Activated naive CD4-positive, alpha-beta T cell treated with anti-CD3 and anti-CD28 coated beads, Interleukin-2, amount 50 U/mL, for 72 hours (primary cell): ENCODE measurements at regions not wholly inside any gene's neighbourhood (a gene's known extent, or its start where the extent isn't known, plus 50 kb on each side); places are given as distances from the start of the nearest gene placed in this dataset.

Experiments
- ATAC-seq, 2 donors: fragments of 150-1000 bp; cut with Tn5 transposase; 2 replicates each; pipeline ENCODE4 v1.10.0; 2021; ENCODE audit warnings: mild to moderate bottlenecking in 2 of 2, moderate library complexity in 2 of 2
- DNase-seq, 2 donors: peaks; one replicate each; pipeline ENCODE4 v3.0.0; 2021 to 2022; ENCODE audit warnings: low spot score in 2 of 2
- H3K27ac Mint-ChIP-seq, 2 donors: one replicate each; pipeline ENCODE4 v1.8.0; 2022; ENCODE audit warnings: mild to moderate bottlenecking in 2 of 2, mixed read lengths in 2 of 2
- H3K36me3 Mint-ChIP-seq, 2 donors: one replicate each; pipeline ENCODE4 v1.8.0; 2022; ENCODE audit warnings: mixed read lengths in 2 of 2
- H3K9me3 Mint-ChIP-seq, 2 donors: one replicate each; pipeline ENCODE4 v1.8.0; 2022; ENCODE audit warnings: mixed read lengths in 2 of 2

- H3K36me3 Mint-ChIP-seq, result no peaks in the 10 kb centered on the region
- DNase-seq (no peak), ATAC-seq (no peak)
- H3K27ac Mint-ChIP-seq, result no peak overlapping the region
- H3K9me3 Mint-ChIP-seq, result peaks cover 0 to 3% of the 10 kb centered on the region in 2 donors
Measured at GRCh38 chr12:18970603-18971002, 158.9 kb upstream of the PLEKHA5 start.

DNA sequence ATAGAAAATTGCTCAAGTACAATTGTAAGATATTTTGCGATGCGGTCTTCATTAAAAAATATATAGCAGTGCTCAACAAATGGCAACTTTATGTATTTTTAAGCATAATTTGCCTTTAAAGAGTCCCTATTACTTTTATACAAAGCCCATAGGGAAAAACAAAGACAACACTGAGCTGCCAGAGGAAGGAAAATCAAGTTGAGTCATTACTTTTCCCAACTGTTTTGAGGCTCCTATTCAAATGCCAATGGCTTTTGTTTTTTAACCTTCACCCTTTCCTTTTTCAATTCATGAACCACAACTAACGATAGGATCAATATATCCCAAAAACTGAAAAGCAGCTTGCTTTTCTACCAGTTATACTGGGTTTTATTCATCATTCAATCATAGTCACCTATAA is 157.6 kb upstream of the PLEKHA5 start:
- Mint-ChIP-seq H3K36me3 (peaks cover 0 to under 1% of the 10 kb centered on the region in 2 donors), H3K9me3 (peaks cover 3 to 12% of the 10 kb centered on the region in 2 donors), H3K27ac (no peak overlapping the region)
- DNase-seq (no peak), ATAC-seq (no peak)

- Mint-ChIP-seq H3K27ac (no peak overlapping the region), H3K36me3 (peaks cover 0 to 7% of the 10 kb centered on the region in 2 donors), H3K9me3 (peaks cover 20 to 23% of the 10 kb centered on the region in 2 donors)
- ATAC-seq, result no peak
- no peak for DNase-seq
Measured at GRCh38 chr12:18975933-18976332, 153.6 kb upstream of the PLEKHA5 start.

DNA sequence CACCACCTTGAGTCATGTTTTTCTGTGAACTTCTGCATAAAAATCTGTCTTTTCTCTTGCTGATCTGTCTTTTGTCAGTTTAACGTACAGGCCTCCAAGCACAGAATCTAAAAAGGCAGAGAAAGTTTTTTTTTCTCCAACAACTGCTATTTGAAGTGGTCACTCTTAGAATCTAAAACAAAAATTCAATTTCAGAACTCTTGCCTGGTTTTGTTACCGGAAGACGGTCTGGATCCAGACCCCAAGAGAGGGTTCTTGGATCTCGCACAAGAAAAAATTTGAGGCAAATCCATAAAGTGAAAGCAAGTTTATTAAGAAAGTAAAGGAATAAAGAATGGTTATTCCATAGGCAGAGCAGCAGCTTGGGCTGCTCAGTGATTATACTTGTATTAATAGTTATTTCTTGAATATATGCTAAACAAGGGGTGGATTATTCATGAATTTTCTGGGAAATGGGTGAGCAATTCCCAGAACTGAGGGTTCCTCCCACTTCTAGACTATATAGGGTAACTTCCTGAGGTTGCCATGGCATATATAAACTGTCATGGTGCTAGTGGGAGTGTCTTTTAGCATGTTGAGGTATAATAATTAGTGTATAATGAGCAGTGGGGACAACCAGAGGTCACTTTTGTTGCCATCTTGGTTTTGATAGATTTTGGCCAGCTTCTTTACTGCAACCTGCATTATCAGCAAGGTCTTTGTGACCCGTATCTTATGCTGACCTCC is 150.0 kb upstream of the PLEKHA5 start:
- DNase-seq, result no peak
- peaks cover 20 to 26% of the 10 kb centered on the region in 2 donors for H3K9me3 Mint-ChIP-seq
- H3K36me3 Mint-ChIP-seq, result peaks cover 0 to 7% of the 10 kb centered on the region in 2 donors
- no peak overlapping the region for H3K27ac Mint-ChIP-seq
- ATAC-seq, result no peak

DNA sequence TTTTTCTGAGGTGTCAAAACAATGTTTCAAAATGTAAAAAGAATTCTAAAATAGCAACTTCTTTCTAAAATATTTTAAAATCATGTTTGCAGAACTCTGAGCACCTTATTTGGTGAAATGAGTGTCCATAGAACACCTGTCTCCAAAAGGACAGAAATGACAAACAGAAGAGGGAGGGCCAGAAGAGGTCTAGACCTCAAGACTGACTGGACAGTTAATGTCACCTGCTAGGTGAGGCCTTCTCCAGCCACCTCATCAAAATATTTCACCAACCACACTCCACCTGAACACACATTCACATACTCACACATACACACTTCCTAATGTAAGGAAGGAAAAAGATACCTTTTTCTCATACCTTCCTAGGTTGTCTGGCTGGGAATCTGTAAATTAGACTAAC is 147.8 kb upstream of the PLEKHA5 start:
- Mint-ChIP-seq H3K9me3 (peaks cover 19% of the 10 kb centered on the region in 2 donors), H3K27ac (no peak overlapping the region), H3K36me3 (peaks cover 0 to 7% of the 10 kb centered on the region in 2 donors)
- DNase-seq (no peak), ATAC-seq (no peak)

GRCh38 chr12:18982226-18982949 is 147.1 kb upstream of the PLEKHA5 start:
- peaks cover 13% of the 10 kb centered on the region in 2 donors for H3K9me3 Mint-ChIP-seq
- H3K36me3 Mint-ChIP-seq, result peaks cover 0 to 2% of the 10 kb centered on the region in 2 donors
- H3K27ac Mint-ChIP-seq, result no peak overlapping the region
- no peak for ATAC-seq
- DNase-seq, result no peak

- ATAC-seq (no peak), DNase-seq (no peak)
- H3K9me3 Mint-ChIP-seq, result peaks cover 4 to 5% of the 10 kb centered on the region in 2 donors
- no peak overlapping the region for H3K27ac Mint-ChIP-seq
- no peaks in the 10 kb centered on the region for H3K36me3 Mint-ChIP-seq
Measured at GRCh38 chr12:18983854-18984253, 145.7 kb upstream of the PLEKHA5 start.

- no peaks in the 10 kb centered on the region for H3K36me3 Mint-ChIP-seq
- DNase-seq (no peak), ATAC-seq (no peak)
- H3K27ac Mint-ChIP-seq, result no peak overlapping the region
- H3K9me3 Mint-ChIP-seq, result peaks cover 5% of the 10 kb centered on the region in 2 donors
Measured at GRCh38 chr12:18990856-18991255, 138.7 kb upstream of the PLEKHA5 start.

GRCh38 chr12:18992336-18992735 is 137.2 kb upstream of the PLEKHA5 start:
- no peak for ATAC-seq
- Mint-ChIP-seq H3K36me3 (no peaks in the 10 kb centered on the region), H3K9me3 (peaks cover 5 to 11% of the 10 kb centered on the region in 2 donors), H3K27ac (no peak overlapping the region)
- no peak for DNase-seq

DNA sequence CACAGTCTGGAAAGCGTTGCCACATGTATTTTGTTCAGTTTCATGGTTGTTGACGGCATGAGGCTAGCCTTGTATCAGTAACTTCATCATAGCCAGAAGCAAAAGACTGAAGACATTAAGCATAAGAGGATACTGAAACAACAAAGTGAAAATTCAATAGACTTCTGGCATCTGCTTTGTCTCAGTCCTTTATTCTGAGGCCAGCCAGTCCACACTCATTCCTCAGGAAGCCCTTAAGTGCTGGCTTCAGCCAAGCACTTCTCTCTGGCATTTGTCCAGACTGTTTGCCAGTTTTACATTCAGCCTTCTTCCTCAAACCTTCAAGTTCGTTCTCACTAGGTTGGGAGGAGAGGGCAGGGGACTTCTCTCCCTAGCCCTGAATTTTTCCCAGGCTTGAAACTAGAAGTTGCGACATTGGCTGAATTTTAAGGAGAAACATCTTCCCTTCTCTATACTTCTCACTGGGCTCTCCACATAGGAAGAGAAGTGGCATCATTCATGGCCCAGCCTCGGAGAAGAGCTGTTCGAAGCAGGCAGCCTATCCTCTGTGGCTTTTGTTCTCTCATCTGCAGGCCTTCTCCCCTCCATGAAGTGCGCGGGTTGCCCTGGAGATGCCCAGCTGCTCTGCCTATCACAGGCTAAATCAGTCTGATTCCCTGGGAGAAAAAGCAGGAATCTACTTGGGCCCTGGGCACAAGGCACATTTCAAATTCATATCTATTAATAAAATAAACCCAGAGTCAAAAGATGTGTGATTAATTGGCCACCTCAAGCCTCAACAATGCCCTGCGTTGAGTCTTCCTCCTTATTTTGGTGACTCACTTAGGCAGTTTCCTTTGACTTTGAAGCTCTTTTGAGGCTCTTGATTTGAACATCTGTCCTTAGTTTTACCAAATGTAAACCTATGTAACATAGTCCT is 130.9 kb upstream of the PLEKHA5 start:
- ATAC-seq, result no peak
- DNase-seq, result no peak
- H3K36me3 Mint-ChIP-seq, result peaks cover 0 to 5% of the 10 kb centered on the region in 2 donors
- no peak overlapping the region for H3K27ac Mint-ChIP-seq
- H3K9me3 Mint-ChIP-seq, result peaks cover 9 to 16% of the 10 kb centered on the region in 2 donors

DNA sequence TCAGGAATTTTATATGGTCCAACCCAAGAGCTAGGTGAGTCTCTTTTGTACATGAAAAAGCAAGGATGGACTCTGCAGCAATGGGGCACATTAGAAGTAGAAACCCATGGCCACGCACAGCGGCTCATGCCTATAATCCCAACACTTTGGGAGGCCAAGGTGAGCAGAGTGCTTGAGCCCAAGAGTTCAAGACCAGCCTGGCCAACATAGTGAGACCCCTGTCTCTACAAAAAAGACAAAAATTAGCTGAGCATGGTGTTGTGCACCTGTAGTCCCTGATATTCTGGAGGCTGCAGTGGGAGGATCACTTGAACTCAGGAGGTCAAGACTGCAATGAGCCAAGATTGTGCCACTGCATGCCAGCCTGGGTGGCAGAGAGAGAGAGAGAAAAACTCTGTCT is 128.7 kb upstream of the PLEKHA5 start:
- Mint-ChIP-seq H3K9me3 (peaks cover 4 to 11% of the 10 kb centered on the region in 2 donors), H3K36me3 (peaks cover 0 to 5% of the 10 kb centered on the region in 2 donors), H3K27ac (no peak overlapping the region)
- ATAC-seq (no peak), DNase-seq (no peak)

DNA sequence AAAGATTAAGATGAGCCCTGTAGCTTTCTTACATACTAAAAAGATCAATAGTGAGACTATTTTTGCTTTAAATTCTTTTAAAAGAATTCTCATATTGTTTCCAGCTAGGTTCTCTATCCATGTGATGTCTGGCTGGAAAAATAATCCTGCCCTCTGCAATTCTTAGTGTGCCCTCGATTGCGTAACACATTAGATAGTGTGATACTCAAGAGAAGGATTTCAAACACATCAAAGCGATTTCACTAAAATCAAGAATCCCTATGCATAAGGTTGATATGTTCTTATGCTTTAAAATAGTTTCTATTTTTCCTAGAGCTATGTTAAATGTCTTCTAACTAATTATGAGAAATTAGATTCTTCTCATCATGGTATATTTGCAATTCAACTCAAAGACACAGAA is 127.3 kb upstream of the PLEKHA5 start:
- peaks cover 4 to 5% of the 10 kb centered on the region in 2 donors for H3K9me3 Mint-ChIP-seq
- H3K36me3 Mint-ChIP-seq, result peaks cover 0 to 5% of the 10 kb centered on the region in 2 donors
- H3K27ac Mint-ChIP-seq, result no peak overlapping the region
- no peak for DNase-seq
- ATAC-seq, result no peak

DNA sequence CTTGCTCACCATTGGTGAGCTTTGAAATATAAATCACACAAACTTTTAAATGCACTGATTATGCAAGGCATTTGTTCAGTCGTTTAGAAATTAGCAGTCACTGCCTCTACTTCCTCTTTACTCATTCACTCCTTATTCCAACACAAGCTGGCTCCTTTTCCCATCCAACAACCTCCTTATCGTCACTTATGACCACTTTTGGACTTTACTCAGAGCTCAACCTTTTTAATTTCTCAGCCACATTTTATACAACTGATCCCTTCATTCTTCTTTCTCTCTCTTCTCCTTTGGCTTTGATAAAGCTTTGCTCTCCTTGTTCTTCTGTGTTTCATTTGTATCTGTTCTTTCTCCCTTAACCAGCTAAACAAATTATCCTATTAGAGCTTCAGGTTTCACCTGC is 126.4 kb upstream of the PLEKHA5 start:
- H3K36me3 Mint-ChIP-seq, result peaks cover 0 to 2% of the 10 kb centered on the region in 2 donors
- DNase-seq (no peak), ATAC-seq (no peak)
- no peak overlapping the region for H3K27ac Mint-ChIP-seq
- peaks cover 2% of the 10 kb centered on the region in 2 donors for H3K9me3 Mint-ChIP-seq

DNA sequence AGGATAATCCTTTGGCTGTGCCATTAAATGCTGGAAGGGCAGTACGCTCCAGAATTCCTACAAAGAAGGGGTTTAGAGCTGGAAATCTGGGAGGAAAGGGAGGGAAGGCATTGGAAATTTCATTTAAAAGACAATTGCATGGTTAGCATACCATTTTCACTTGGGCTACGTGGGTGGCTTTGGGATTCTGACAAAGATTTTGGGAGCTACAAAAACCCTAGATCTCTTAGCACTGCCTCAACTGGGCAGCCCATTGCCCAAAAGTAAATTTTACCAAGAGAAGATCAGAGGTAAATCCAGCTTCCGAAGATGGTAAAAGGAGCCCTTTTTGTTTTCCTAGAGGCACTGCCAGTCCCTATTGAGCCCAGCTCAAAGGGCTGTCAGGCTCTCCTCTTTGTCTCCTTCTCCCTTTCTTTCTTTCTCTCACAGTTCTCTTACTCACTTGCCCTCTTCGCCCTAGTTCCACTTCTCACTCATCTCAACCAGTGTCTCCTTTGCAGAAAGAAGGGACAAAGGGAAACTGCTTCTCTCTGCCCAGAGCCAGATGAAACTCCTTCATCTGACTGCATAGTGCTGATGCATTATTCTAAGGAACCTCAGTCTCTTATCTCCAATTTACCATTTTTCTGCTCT is 125.4 kb upstream of the PLEKHA5 start:
- DNase-seq (no peak), ATAC-seq (no peak)
- Mint-ChIP-seq H3K9me3 (no peaks in the 10 kb centered on the region), H3K27ac (no peak overlapping the region), H3K36me3 (no peaks in the 10 kb centered on the region)

DNA sequence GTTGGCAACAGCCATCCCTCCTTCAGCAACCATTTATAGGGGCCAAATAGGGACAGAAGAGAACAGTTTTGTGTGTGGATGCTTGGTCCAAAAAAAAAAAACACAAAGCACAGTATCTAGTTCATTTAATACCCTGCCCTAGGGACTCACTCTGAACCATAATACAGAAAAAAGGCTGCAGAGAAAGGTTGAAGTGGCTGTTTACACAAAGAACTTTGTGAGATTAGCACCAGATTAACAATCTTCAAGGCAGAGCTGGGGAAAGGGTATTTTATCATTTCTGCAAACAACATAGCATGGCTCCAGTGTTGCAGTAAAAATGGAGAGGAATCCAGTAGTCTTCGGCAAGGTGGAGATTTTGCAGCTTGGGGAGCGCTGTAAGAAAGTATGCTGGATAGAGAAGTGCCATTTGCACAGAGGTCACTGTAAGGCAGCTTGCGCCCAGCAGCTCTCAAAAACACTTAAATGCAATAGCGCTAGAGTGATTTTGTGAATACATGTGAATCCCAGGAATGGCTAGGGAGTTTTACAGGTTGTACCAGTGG is 124.2 kb upstream of the PLEKHA5 start:
- DNase-seq, result no peak
- H3K9me3 Mint-ChIP-seq, result peaks cover 0 to 4% of the 10 kb centered on the region in 2 donors
- H3K36me3 Mint-ChIP-seq, result no peaks in the 10 kb centered on the region
- ATAC-seq, result no peak
- H3K27ac Mint-ChIP-seq, result no peak overlapping the region

DNA sequence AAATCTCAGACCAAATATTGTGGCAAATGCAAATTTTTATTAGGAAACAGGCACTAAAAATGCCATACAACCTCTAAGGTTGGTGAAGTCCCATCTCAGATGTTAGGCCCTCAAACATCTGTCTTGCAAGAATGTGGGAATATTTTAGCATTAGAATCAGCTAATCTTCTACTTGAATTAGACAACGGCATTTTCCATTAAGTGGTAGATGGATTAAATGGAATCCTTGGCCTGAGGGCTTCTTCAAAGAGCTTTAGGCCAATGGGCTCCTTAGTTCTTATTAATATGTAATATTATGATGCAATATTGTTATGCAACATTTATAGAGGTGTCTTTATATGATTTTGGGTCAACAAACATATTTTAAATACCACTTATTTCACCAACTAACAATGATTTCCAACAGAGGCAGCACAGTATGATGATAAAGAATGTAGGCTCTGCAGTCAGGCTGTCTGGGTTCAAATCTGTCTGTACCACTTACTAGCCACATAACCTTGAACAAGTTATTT is 122.9 kb upstream of the PLEKHA5 start:
- H3K27ac Mint-ChIP-seq, result no peak overlapping the region
- no peaks in the 10 kb centered on the region for H3K36me3 Mint-ChIP-seq
- no peak for ATAC-seq
- H3K9me3 Mint-ChIP-seq, result peaks cover 0 to 4% of the 10 kb centered on the region in 2 donors
- DNase-seq, result no peak
